HEK293T (cell line): ENCODE measurements at regions not wholly inside any gene's neighbourhood (a gene's known extent, or its start where the extent isn't known, plus 50 kb on each side); places are given as distances from the start of the nearest gene placed in this dataset.

Experiments
- ARNT ChIP-seq: fragments of 450-650 bp; IDR thresholded peaks from 2 replicates; pipeline ENCODE4 v1.6.1; 2017; ENCODE audit warnings: mild to moderate bottlenecking
- BHLHE40 ChIP-seq: fragments of 450-650 bp; IDR thresholded peaks from 2 replicates; pipeline ENCODE4 v1.6.1; 2016; ENCODE audit warnings: mild to moderate bottlenecking, moderate library complexity, borderline replicate concordance
- CTBP1 ChIP-seq: fragments of 450-650 bp; IDR thresholded peaks from 2 replicates; pipeline ENCODE4 v1.6.1; 2016; ENCODE audit warnings: borderline replicate concordance
- ELF4 ChIP-seq: fragments of 450-650 bp; IDR thresholded peaks from 2 replicates; pipeline ENCODE4 v1.6.1; 2017; ENCODE audit warnings: antibody characterized with exemption
- FOXA1 ChIP-seq: fragments of 450-650 bp; IDR thresholded peaks from 2 replicates; pipeline ENCODE4 v1.6.1; 2016; ENCODE audit warnings: mild to moderate bottlenecking
- FOXK2 ChIP-seq: fragments of 450-650 bp; IDR thresholded peaks from 2 replicates; pipeline ENCODE4 v1.6.1; 2016; ENCODE audit warnings: mild to moderate bottlenecking
- FOXM1 ChIP-seq: fragments of 450-650 bp; IDR thresholded peaks from 2 replicates; pipeline ENCODE4 v1.6.1; 2017; ENCODE audit warnings: mild to moderate bottlenecking, borderline replicate concordance
- L3MBTL2 ChIP-seq: fragments of 450-650 bp; conservative IDR thresholded peaks from 2 replicates; pipeline ENCODE4 v1.6.1; 2016; ENCODE audit warnings: mild to moderate bottlenecking
- LEF1 ChIP-seq: fragments of 450-650 bp; IDR thresholded peaks from 2 replicates; pipeline ENCODE4 v1.6.1; 2017; ENCODE audit warnings: mild to moderate bottlenecking, borderline replicate concordance
- PKNOX1 ChIP-seq: fragments of 450-650 bp; IDR thresholded peaks from 2 replicates; pipeline ENCODE4 v1.6.1; 2016
- SP1 ChIP-seq: fragments of 450-650 bp; IDR thresholded peaks from 2 replicates; pipeline ENCODE4 v1.6.1; 2017
- SUZ12 ChIP-seq: fragments of 450-650 bp; IDR thresholded peaks from 2 replicates; pipeline ENCODE4 v1.6.1; 2016; ENCODE audit warnings: mild to moderate bottlenecking
- TARDBP ChIP-seq: fragments of 450-650 bp; IDR thresholded peaks from 2 replicates; pipeline ENCODE4 v1.6.1; 2016
- ZNF384 ChIP-seq: fragments of 450-650 bp; IDR thresholded peaks from 2 replicates; pipeline ENCODE4 v1.6.1; 2016

DNA sequence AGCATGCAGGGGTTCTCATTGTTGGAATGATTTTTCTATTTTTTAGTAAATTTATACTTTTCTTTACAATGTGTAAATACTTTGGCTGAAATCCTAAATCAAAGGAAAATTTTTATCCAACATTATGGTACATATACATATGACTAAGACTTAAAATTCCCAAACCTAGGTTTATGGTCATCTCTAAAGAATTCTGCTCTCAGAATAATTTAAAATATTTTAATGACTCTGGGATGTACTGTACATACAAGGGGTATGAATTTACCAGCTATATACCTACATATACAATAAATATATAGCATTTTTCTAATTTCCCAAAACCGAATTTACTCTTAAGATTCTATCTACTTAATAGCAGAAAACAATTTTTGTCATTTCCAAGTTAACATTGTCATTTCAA lies 137.9 kb upstream of the POU1F1 start:
- no peak for TF ChIP-seq L3MBTL2
- no peak for TF ChIP-seq ZNF384
- no peak for TF ChIP-seq CTBP1
- TF ChIP-seq ELF4 = no peak
- TF ChIP-seq SP1 = no peak
- no peak for TF ChIP-seq LEF1
- no peak for TF ChIP-seq PKNOX1
- no peak for TF ChIP-seq TARDBP
- TF ChIP-seq ARNT = no peak
- TF ChIP-seq FOXM1 = no peak
- TF ChIP-seq SUZ12 = no peak
- no peak for TF ChIP-seq FOXK2
- TF ChIP-seq FOXA1 = no peak
- no peak for TF ChIP-seq BHLHE40
